ENCODE measurements at regions not wholly inside any gene's neighbourhood (a gene's known extent, or its start where the extent isn't known, plus 50 kb on each side); places are given as distances from the start of the nearest gene placed in this dataset.

- DNase-seq (ENCODE audit: low spot score): no peak
- TF ChIP-seq CTCF (IDR thresholded peaks at IDR 0.05): no peak
Measured at GRCh38 chr18:10322004-10322403, 132.4 kb upstream of the APCDD1 start.

DNA sequence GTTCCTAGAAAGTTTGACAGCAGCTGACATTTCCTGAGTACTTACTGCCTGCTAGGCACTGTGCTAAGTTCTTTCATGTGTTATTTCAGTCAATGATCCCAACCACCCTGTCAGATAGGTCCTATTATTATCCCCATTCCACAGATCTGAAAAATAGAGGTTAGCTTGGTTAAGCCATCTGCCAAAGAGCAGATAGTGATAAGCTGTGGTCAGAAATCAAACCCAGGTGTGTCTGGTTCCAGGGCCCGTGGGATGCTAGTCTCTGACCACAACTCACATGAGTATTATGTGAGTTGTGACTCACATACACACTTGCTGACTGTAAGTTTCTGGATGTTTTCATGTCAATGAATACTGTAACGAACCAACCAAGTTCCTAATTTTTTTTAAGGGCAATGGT, 132.0 kb upstream of the APCDD1 start:
- no peak for DNase-seq (ENCODE audit: low spot score)
- TF ChIP-seq CTCF (IDR thresholded peaks at IDR 0.05): no peak
- Histone ChIP-seq H3K27ac (no peak overlapping the region), H3K4me3 (no peak overlapping the region)

More at GRCh38 chr18:10322004-10322403, 132.4 kb upstream of the APCDD1 start:
- H3K4me3 ChIP-seq: no peak overlapping the region
- H3K27ac ChIP-seq: no peak overlapping the region

DNA sequence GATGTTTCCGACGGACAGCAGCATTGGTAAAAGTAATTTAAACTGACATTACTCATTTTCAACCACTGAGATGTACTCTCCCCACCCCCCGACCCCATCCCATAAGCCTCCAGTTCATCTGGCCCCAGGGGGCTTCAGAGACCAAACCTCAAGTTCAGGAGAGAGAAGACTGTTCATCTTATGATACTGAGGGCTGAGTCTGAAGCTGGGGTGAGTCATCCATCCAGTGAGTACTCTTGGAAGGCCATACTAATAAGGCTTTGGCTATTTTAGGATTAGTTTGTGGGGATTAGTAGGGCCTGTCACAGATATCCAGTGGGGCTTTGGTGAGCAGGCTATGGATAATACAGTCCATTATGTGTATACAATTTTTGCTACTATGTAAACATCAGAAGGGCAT, 125.3 kb upstream of the APCDD1 start:
- Histone ChIP-seq H3K4me3 (no peak overlapping the region), H3K27ac (no peak overlapping the region)
- DNase-seq (ENCODE audit: low spot score): no peak
- TF ChIP-seq CTCF (IDR thresholded peaks at IDR 0.05): no peak

DNA sequence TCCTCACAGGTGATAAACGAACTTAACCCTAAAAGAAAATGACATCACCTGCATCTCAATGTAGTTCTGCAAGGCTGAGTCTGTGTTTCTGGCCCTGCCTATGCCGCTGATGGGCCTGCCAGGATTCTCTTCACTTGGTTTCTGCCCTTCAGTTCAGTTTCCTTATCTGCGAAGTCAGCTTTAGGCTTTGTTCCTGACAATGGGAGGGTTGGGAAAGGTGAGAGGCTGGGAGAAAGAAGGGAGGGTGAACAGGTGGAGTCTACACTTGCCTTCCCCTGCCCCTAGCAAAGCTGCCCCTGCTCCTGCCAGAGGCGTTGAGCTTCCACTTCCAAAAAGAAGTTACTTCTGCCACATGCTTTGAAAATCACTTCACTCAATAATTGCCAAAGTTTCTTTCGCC, 124.0 kb upstream of the APCDD1 start:
- no peak for DNase-seq (ENCODE audit: low spot score)
- Histone ChIP-seq H3K4me3 (no peak overlapping the region), H3K27ac (no peak overlapping the region)
- no peak for TF ChIP-seq CTCF (IDR thresholded peaks at IDR 0.05)

GRCh38 chr18:10332452-10332851, 122.0 kb upstream of the APCDD1 start:
- Histone ChIP-seq H3K27ac (no peak overlapping the region), H3K4me3 (no peak overlapping the region)
- DNase-seq (ENCODE audit: low spot score): no peak
- no peak for TF ChIP-seq CTCF (IDR thresholded peaks at IDR 0.05)

- no peak for TF ChIP-seq CTCF (IDR thresholded peaks at IDR 0.05)
- Histone ChIP-seq H3K27ac (no peak overlapping the region), H3K4me3 (no peak overlapping the region)
- no peak for DNase-seq (ENCODE audit: low spot score)
Measured at GRCh38 chr18:10336749-10337350, 117.6 kb upstream of the APCDD1 start.

DNA sequence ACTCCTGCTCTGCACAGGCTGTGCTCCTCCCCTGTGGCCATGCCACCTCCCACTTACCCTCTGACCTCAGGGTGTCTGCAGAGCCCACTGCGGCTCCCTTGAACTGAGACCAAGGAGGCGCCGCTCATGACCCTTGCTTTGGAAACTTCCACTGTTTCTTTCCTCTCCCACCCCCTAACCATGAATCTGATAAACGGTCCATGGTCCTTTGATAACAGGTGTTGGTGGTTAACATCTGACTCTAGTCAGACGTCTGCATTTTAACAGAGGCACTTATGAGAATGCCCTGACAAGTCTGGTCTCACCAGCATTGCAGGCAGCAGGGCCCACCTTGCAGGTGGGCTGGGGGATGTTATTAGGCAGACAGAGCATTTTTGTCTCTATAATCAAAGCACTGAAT, 113.6 kb upstream of the APCDD1 start:
- no peak overlapping the region for H3K27ac ChIP-seq
- no peak for TF ChIP-seq CTCF (IDR thresholded peaks at IDR 0.05)
- no peak overlapping the region for H3K4me3 ChIP-seq
- DNase-seq (ENCODE audit: low spot score): no peak
